HK-2 (cell line): ENCODE measurements at regions not wholly inside any gene's neighbourhood (a gene's known extent, or its start where the extent isn't known, plus 50 kb on each side); places are given as distances from the start of the nearest gene placed in this dataset.

Source experiments
- DNase-seq: peaks from one replicate; pipeline ENCODE4 v3.0.0-alpha.2; 2018; ENCODE audit not compliant: unreplicated experiment

- no peak for DNase-seq
These were observed 615.8 kb upstream of the AGTR1 start for GRCh38 chr3:148081926-148082325.

GRCh38 chr3:148082506-148083280 is 615.0 kb upstream of the AGTR1 start:
- no peak for DNase-seq

- no peak for DNase-seq
These were observed 614.0 kb upstream of the AGTR1 start for GRCh38 chr3:148083526-148084182.

GRCh38 chr3:148084931-148085330 is 612.8 kb upstream of the AGTR1 start:
- DNase-seq: no peak

- DNase-seq: no peak
These were observed 609.9 kb upstream of the AGTR1 start for GRCh38 chr3:148087601-148088371.

GRCh38 chr3:148089171-148089570 is 608.5 kb upstream of the AGTR1 start:
- no peak for DNase-seq

- no peak for DNase-seq
These were observed 607.5 kb upstream of the AGTR1 start for GRCh38 chr3:148090156-148090555.

- no peak for DNase-seq
These were observed 604.9 kb upstream of the AGTR1 start for GRCh38 chr3:148092624-148093347.

- no peak for DNase-seq
These were observed 604.0 kb upstream of the AGTR1 start for GRCh38 chr3:148093753-148094152.

- DNase-seq: no peak
These were observed 601.7 kb upstream of the AGTR1 start for GRCh38 chr3:148095962-148096361.

- no peak for DNase-seq
These were observed 597.2 kb upstream of the AGTR1 start for GRCh38 chr3:148100476-148100875.

GRCh38 chr3:148101061-148101460 is 596.6 kb upstream of the AGTR1 start:
- DNase-seq: no peak

- no peak for DNase-seq
These were observed 595.5 kb upstream of the AGTR1 start for GRCh38 chr3:148102156-148102555.

GRCh38 chr3:148106062-148106461 is 591.6 kb upstream of the AGTR1 start:
- DNase-seq: no peak

GRCh38 chr3:148126956-148127355 is 570.7 kb upstream of the AGTR1 start:
- no peak for DNase-seq

- DNase-seq: no peak
These were observed 569.6 kb upstream of the AGTR1 start for GRCh38 chr3:148128136-148128535.

- DNase-seq: no peak
These were observed 565.6 kb upstream of the AGTR1 start for GRCh38 chr3:148131990-148132638.

- no peak for DNase-seq
These were observed 560.9 kb upstream of the AGTR1 start for GRCh38 chr3:148136816-148137215.

GRCh38 chr3:148146241-148146640 is 551.5 kb upstream of the AGTR1 start:
- no peak for DNase-seq

- DNase-seq: no peak
These were observed 550.5 kb upstream of the AGTR1 start for GRCh38 chr3:148146947-148147826.

- DNase-seq: no peak
These were observed 549.8 kb upstream of the AGTR1 start for GRCh38 chr3:148147903-148148302.
